Right forelimb (tissue), 1 donor: ENCODE measurements at regions not wholly inside any gene's neighbourhood (a gene's known extent, or its start where the extent isn't known, plus 50 kb on each side); places are given as distances from the start of the nearest gene placed in this dataset.

Source experiments
- DNase-seq: peaks from one replicate; pipeline ENCODE4 v3.0.0-alpha.2; 2018

DNA sequence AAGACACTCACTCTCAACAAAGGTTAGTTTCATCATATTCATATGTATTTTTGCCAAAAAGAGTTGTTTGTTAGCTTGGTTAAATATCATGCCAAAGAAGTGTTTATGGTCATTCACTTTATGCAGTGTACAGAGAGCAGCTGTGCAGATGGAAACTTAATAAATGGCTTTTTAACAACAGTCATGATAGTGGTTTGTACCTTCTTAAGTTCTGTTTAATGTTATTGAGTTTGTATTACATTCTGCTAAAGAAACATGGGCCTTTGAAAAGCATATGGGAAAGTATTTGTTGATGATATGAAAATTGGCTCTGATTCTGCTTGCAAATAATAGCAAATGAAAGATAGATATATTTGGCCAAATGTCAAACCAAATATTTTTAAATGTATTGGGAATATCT, 607.3 kb downstream of the NCAM2 start:
- DNase-seq, result no peak

DNA sequence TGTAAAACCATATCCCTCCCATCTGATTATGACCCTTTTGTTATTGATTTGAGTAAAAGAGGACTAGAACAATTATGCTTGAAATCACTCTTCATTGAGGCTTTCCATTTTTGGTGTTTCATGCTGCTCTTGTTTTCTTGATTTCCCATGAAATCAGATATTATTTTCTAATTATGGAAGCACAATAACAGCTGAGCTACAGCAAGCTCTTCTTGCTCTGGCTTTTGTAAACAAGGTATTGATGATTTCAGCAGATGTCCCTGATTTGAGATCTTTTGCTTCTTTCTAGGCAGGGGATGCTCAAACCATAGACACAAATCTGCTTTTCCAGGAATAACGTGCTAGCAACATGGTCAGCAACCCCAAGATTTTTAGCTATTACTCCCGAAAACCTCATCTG, 607.8 kb downstream of the NCAM2 start:
- no peak for DNase-seq

DNA sequence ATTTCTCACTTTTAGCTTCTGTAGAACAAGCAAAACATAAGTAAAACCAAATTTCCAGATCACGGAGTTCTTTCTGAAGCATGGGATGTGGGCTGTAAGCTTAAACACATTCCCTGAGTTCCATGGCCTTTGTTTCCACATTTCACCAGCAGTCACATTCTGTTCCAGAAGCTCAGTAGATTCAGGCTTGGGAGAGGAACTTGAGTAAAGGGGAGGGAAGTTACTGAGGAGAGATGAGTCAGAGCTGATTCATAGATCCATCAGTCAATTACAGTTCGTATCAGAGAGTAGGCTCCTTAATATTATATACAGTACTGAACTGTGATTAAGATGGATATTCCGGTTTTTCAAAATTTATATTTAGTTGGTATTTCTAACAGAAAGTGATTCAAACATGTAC, 614.3 kb downstream of the NCAM2 start:
- no peak for DNase-seq

DNA sequence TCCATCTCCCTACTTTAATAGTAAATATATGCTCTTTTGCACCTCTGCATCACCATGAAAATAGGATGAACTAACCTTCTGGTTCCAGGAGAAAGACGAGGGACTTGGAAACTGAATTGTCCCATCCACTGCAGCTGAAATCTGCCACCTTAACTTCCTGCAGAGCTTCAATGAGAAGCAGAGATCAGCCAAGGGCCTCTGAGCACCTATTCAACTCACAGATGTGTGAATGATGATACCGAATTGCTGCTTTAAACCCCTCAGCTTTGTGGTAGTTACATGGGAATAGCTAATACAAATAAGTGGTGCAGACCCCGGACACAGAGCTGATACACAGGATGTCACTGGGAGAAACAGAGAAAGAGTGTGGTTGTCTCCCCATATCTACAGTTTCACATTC, 616.8 kb downstream of the NCAM2 start:
- DNase-seq, result no peak

DNA sequence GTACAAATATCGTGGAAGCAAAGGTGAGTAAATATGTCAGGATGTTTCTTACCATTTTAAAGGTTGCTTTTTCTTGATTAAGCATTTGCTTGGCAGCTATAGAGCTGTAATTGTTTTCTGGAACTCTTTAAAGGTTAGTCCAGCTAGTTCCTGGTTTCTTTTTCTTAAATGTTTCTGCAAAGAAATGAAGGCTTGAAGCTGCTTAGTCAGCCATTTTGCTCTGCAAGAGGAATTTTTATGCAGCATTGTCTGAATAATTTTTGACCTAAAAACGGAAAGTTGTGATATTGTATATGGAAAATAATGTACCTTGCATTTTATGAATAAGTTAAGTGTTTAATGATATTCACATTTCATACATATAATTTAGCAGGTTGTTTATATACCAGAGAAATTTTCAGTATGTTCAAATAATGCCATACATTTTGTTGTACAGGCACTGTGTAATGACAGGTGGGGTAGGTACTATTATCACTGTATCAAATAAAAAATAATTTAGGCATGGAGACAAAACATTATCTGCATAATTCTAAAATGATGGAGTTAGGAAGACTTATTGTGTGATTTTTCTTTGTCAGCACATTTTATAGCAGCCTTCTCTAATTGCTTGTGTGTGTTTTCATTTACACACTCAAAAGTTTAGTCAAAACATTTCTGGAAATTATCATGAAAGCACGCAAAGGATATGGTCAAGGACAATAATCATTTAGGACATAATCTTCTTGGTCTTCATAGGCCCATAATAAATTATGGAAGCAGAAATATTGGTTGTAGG, 624.4 kb downstream of the NCAM2 start:
- no peak for DNase-seq

DNA sequence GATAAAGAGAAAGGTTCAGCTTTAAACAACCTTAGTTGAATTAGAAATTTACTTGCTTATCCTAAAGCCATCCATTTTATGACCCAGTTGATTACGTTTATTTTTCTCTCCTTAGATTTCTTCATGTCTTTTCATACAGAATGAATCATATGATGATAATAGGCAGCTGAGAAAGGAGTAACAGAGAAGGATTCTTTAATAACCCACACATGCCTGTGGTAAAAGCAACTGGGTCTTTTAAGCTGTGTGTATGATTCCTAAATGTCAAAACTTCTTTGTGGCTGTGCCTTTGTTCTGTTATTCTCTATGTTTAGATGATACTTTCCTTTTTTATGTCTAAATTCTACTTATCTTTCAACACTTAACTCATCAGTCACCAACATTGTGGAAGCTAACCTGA, 626.5 kb downstream of the NCAM2 start:
- DNase-seq, result no peak

DNA sequence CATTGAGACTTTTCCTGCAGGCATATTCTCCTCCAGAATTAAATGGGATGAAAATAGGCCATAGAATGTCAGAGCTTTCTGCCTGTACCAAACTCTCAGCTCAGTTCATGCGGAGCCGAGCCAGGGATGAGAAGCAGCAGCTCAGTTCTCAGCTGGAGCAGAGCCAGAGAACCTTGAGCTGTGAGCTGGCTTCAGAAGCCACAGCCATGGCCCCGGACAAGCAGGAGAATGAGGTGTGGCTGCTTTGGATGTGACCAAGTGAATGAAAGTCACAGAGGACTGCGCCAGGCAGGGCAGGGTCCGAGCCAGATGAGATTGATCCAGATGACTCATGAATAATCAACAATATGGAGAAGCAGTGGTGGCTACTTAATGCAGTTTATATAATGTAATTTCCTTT, 633.8 kb downstream of the NCAM2 start:
- no peak for DNase-seq

DNA sequence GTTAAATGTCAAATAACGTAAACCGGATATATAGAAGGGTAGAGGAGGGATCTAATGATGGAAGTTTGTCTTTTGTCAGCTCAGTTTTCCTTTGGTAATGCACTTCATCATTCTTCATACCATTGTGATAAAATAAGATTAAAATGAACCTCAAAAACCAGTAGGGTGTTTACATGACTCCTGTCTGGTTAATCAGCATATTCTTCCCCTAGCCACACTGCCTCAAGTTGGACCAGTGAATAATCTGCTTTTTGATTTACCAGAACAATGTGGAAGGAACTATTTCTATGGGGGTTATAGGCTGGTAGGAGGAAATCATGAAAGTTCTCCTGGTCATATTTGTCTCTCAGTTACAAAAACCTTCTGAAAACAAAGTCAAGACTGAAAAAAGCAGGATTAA, 634.7 kb downstream of the NCAM2 start:
- DNase-seq, result no peak

DNA sequence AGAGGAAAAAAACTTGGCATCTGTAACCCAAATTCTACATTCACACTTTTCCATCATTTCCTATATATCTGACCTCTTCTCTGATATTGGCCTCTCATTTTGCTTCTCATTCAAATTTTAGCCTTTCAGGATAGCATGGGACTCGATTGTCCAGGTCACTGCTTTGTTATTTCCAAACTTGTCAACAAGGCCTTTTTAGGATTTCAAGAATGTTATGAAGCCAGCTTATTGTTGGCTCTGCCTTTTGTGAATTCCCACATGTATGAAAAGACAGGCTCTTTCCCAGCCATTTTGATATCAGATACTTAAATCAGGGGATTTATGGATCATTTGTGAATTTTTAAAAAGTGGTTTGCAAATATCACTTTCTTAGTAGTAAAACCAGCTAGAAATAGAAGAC, 663.5 kb downstream of the NCAM2 start:
- DNase-seq, result no peak

DNA sequence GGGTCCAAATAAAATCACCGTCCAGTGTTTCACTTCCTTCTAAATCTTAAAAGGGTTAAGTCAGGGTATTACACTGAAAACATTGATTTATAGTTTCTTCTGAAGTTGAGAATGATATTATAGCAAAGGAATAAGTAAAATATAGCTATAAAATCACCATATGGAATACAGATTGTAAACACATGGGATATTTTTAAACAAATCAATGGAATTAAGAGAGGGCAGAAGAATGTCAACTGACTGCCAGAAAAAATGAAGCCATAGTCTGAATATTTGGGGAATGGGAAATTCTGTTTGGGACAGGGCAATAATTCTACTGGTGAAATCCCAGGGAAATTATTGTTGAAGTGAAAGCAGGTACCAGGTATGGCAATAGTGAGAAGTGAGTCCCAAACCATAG, 664.6 kb downstream of the NCAM2 start:
- DNase-seq, result no peak

DNA sequence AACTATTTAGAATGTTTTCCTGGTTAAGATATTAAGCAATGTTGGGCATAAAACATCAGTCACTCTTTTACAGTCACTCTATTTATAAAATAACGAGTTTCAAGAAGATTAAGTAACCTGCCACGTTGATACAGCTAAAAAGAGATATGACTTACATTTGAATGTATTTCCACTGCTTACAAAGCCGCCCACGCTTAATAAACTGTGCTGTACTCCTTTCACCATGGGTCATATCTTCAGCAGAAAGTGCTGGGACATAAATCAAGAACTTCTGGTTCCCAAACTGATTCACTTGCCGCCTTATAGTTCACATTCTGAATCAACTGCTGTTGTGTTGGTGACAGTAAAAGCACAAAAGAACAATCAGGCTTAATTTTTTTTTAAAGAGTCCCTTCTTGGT, 666.7 kb downstream of the NCAM2 start:
- no peak for DNase-seq

DNA sequence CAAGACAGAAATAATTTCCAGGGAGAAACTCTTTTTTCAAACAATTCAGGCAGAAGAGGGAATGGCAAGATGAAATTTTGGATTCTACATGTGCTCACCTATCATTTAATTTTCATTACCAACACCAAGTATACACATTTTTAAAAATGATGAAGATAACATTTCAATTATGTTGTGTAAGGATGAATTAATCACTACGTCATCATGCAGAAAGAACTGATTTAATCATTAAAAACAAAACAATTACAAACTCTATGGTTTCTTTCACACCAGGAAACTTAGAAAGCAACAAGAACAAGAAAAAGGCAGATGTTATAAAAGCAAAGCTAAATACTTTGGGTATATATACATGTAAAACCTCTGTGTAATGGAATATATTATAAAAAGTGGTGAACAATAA, 668.5 kb downstream of the NCAM2 start:
- no peak for DNase-seq

DNA sequence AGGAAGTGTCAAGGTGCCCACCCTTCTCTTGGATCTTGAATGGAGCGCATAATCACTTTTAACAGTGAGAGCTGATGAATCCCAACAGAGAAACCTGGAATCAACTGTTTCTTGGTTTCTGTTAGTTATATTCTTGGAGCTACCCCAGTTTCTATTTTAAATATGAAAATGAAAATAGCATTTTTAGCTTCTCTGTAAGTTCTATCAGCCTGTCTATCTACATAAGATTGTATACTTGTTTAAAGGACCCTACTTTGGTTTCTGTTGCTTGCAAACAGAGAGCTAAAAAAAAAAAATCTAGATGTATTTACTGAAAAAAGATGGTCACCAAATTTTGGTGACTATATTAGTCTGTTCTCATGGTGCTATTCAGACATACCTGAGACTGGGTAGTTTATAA, 670.0 kb downstream of the NCAM2 start:
- DNase-seq, result no peak

DNA sequence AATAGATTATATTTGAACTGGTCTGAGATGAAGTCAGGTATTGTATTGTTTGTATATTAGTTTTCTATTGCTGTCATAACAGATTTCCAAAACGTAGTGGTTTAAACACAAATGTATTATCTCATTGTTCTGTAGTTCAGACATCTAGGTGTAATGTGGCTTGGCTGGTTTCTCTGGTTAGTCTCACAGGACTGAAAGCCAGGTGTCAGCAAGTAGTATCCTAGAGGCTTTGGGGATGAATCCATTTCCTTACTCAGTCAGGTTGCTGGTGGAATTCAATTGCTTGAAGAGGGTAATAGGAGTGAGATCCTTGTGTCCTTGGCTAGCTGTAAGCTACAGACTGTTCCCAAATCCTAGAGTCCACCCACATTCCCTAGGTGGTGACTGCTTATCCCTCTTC, 675.8 kb downstream of the NCAM2 start:
- no peak for DNase-seq

DNA sequence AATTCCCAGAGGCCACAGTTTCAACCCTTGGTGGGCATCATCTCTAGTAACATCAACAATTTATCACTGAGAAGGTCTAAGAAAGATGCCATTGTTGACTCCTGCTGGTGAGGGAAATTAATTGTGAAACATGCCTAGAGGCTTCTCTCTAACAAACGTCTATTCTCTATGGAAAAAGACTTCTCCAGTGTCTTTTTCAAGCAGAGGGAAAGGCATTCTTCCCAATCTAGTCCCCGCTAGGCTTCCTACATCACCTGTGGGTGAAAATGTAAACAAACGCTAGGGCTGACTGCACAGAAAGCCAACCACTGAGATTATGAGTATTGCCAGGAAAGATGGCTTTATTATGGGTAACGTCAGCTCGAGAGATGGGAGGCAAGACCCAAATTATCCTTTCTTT, 677.4 kb downstream of the NCAM2 start:
- DNase-seq, result no peak

DNA sequence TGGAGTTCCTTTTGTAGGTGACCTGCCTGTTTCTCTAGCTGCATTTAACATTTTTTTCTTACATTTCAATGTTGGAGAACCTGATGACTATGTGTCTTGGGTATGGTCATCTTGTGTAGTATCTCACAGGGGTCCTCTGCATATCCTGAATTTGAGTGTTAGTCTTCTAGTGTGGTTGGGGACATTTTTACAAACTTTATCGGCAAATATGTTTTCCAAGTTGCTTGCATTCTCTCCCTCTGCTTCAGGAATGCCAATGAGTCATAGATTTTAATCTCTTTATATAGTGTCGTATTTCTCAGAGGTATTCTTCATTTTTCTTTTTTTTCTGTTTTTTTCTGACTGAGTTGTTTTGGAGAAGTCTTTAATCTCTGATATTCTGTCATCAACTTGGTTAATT, 684.0 kb downstream of the NCAM2 start:
- no peak for DNase-seq

DNA sequence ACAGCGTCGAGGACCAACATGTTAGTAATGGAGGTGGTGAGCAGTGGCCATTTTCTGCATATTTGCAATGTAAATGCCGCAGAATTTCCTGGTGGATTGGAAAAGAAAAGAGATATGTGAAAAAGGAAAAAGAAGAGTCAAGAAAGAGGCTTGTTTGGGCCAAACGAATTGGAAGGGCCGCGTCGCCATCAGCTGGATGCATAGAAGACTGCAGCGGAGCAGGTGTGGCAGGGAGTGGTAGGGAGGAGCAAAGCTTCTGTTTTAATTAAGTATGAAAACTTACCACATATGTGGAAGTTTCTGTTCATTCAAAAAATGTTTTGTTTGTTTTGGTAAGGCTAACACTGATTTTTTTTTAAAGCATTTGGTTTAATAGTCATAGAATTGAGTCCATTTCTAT, 690.7 kb downstream of the NCAM2 start:
- DNase-seq, result no peak

DNA sequence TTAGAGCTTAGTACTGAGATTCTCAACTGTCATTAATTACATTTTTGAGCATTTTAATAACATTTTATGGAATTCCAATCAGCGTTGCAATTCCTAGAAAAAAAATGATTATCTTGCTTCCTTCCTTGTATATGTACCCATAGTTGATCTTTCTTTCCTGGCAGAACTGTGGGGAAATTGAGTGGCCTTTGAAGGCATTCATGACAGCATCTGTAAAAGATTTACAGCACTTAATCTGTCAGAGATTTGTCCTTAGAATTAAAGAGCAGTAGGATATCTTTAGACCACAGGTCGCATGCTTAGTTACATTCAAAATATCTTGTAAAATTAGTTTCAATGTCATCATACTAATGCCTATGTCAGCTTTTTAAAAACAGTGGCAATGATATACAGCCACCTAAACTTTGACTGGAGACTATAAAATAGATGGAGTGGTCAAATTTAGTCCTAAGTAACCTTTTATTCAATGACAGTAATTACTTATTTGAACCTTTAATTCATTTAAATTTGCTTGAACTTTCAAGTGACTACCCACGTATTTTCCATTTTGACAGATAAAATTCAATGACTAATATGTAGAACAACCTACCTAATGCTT, 692.0 kb downstream of the NCAM2 start:
- no peak for DNase-seq

DNA sequence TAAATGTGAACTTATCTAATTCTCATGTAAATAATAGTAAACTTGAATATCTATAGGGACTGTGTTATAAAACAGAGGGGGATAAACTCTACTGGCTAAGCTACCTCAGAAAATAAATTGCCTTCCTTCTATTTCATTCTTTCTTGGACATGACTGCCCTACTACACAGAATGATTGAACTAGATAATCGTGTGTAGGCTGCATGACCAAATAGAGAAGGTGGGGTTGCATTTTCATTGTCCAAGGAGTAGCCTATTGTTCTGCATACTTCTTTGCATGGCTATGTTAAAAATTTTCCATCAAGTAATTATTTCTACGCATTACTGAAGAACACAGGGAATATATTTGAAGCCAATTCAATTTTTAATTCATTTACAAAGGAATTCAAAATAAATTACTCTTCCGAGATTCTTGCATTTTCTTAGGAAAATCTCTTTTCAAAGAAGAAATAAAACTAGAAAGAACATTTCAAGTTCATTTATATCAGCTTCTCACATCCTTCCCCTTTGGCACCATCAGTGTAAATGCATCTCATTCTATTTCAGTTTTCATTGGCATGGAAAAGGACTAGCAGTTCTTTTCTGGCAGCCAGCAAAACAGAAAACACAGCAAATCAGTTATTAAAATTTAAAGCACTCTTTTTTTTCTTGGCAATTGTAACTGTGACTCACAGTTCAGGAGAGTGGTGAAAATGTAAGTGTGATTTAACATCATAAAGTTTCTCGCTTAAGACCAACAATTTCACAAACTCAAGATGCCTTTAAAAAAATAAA, 714.7 kb downstream of the NCAM2 start:
- DNase-seq, result no peak

DNA sequence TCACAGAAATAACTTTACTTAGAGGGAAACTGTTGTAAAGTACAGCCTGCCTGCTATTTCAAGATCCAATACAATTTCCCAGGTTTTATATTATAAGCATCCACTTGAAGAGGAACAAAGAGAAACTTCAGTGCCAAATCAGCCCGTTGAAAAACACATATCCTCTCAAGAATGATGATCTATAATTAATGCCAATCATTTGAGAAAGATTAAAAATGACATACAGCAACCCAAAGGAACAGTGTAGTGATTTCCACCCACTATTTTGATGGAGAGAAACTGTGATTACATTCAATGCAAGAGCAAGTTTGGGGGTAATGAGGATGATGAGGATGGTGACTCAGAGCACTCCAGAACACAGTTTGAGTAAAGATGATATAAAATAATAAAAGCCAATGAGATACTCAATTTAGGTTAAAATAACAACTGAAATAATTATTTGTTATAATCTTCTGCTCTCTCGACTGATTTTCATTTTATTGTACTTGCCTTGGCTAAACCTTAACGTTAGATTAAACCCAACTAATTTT, 715.5 kb downstream of the NCAM2 start:
- no peak for DNase-seq

DNA sequence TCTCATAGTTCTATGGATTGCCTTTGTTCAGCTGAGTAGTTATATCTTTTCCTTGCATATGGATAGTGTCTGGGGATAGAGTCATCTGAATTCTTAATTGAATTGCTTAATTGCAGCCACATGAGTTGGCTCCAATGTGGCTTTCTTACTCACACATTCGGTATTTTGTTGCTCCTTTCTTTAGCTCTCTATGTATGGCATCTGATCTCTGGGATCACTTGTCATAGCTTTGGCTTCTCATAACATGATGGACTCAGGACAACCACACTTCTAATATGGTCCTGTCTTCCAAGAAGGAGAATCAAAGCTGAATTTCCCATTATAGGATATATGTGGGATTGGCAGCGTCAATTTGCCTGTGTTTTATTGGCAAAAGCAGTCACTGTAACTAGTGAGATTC, 716.2 kb downstream of the NCAM2 start:
- no peak for DNase-seq

DNA sequence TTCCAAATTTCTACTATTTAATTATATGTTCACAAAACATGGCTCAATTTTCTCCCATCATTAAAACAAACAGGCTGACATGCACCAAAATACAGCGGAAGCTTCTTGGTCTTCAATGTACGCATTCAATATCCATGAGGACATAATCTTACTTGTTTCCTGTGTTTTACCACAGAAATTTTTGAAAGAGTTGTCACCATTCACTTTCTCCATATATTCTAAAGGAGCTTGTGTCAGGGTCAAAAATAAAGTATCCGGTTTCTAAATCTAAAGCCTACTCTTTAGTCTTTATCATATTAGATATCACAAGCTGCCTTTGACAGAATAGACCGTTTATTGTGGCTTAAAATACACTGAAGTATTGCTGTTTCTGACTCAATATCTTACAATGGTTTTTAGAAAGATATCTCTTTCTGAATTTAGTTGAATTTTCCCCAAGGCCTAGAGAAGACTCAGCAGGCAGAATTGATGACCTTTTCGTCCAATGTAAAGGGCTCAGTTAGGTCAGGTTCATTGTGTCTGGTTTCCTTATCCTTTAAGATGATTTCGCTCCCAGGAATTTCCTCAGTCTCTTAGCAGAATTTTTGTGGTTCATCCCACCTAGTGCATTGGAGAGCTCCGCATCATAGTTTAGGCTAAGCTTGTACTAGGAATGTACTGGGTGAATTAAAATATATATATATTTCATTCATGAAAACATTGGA, 717.2 kb downstream of the NCAM2 start:
- no peak for DNase-seq

DNA sequence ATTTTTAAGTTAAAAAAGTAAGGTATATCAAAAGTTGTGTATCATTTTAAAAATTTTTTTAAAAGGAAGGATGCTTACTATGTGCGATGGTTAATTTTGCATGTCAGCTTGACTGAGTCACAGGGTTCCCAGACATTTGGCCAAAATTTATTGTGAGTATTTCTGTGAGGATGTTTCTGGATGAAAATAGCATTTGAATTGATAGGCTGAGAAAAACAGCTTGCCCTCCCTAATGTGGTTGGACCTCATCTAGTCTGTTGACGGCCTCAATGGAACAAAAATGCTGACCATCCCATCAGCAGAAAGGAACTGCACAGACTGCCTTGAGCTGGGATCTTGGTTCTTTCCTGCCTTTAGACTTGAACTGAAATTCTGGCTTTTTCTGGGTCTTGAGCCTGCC, 724.5 kb downstream of the NCAM2 start:
- DNase-seq, result no peak
